Common myeloid progenitor, CD34-positive (primary cell): ENCODE measurements at regions not wholly inside any gene's neighbourhood (a gene's known extent, or its start where the extent isn't known, plus 50 kb on each side); places are given as distances from the start of the nearest gene placed in this dataset.
A peak's percentile ranks its signal among the peaks of the same experiment; 100 is the strongest.

Experiments used
- CTCF ChIA-PET: fragments of 350-600 bp; sonication (Branson Sonifier 250); formaldehyde crosslinking; loops from one replicate; lab custom pipeline; 2021; ENCODE audit warnings: antibody characterized with exemption; lab: Charles Lee
- POLR2A ChIA-PET: fragments of 350-600 bp; sonication (Branson Sonifier 250); formaldehyde crosslinking; loops from one replicate; lab custom pipeline; 2021; ENCODE audit warnings: antibody characterized with exemption; lab: Charles Lee
- DNase-seq, 3 donors: peaks; one replicate each; pipeline versions ENCODE4 v3.0.0 to v3.0.0-alpha.2; 2013
- H3K27ac ChIP-seq, 2 experiments: 1 replicate in 1 of 2; 2 replicates in 1 of 2; pipeline ENCODE4 v1.7.0; 2013; ENCODE audit warnings: inconsistent platforms in 2 of 2, low read length in 2 of 2, mild to moderate bottlenecking in 2 of 2, low read depth in 1 of 2, moderate library complexity in 1 of 2; ENCODE audit not compliant: severe bottlenecking in 2 of 2, insufficient read depth in 1 of 2, poor library complexity in 1 of 2
- H3K27me3 ChIP-seq, 5 experiments: replicated peaks in 2 of 5; 1 replicate in 3 of 5; 2 replicates in 2 of 5; pipeline versions ENCODE4 v1.6.1 to v1.7.0; 2013; ENCODE audit warnings: low read length in 4 of 5, mild to moderate bottlenecking in 2 of 5, moderate library complexity in 2 of 5, inconsistent platforms in 1 of 5; ENCODE audit not compliant: insufficient read depth in 5 of 5, control insufficient read depth in 4 of 5
- H3K36me3 ChIP-seq, 4 experiments: 1 replicate in 2 of 4; 2 replicates in 2 of 4; pipeline versions ENCODE4 v1.6.1 to v1.7.0; 2013; ENCODE audit warnings: low read length in 3 of 4, control low read depth in 1 of 4, mild to moderate bottlenecking in 1 of 4; ENCODE audit not compliant: control insufficient read depth in 4 of 4, insufficient read depth in 4 of 4
- H3K4me1 ChIP-seq, 4 experiments: 1 replicate in 3 of 4; 2 replicates in 1 of 4; pipeline versions ENCODE4 v1.6.1 to v1.7.1; 2013; ENCODE audit warnings: low read length in 3 of 4, mild to moderate bottlenecking in 3 of 4, control low read depth in 1 of 4, inconsistent platforms in 1 of 4, moderate library complexity in 1 of 4; ENCODE audit not compliant: control insufficient read depth in 4 of 4, insufficient read depth in 4 of 4; ENCODE audit errors: control extremely low read depth in 1 of 4
- H3K4me3 ChIP-seq, 7 experiments: 1 replicate in 4 of 7; 2 replicates in 3 of 7; pipeline versions ENCODE4 v1.5.1 to v1.7.0; 2013; ENCODE audit warnings: mild to moderate bottlenecking in 7 of 7, low read length in 6 of 7, moderate library complexity in 6 of 7, inconsistent platforms in 2 of 7, low read depth in 2 of 7, control low read depth in 1 of 7; ENCODE audit not compliant: insufficient read depth in 4 of 7, control insufficient read depth in 1 of 7; ENCODE audit errors: extremely low read depth in 1 of 7
- H3K9me3 ChIP-seq, 5 experiments: 1 replicate in 4 of 5; 2 replicates in 1 of 5; pipeline versions ENCODE4 v1.6.1 to v1.7.1; 2013; ENCODE audit warnings: low read length in 4 of 5, mild to moderate bottlenecking in 2 of 5, inconsistent platforms in 1 of 5, low read depth in 1 of 5, moderate library complexity in 1 of 5; ENCODE audit not compliant: control insufficient read depth in 4 of 5, insufficient read depth in 2 of 5; ENCODE audit errors: control extremely low read depth in 1 of 5
- WGBS: methylation state at CpG from one replicate; pipeline ENCODE4 v1.1.5; 2013; ENCODE audit not compliant: insufficient coverage; 5-methylcytosine and 5-hydroxymethylcytosine counted together

GRCh38 chr9:106560540-106560939, 302.4 kb upstream of the ZNF462 start:
- Histone ChIP-seq H3K27me3 (no peaks in the 10 kb centered on the region), H3K36me3 (no peaks in the 10 kb centered on the region), H3K4me3 (no peak overlapping the region), H3K27ac (no peak overlapping the region), H3K9me3 (no peaks in the 10 kb centered on the region), H3K4me1 (no peaks in the 10 kb centered on the region)
- POLR2A ChIA-PET: no interaction called here
- 100% methylated on average over 1 of the region's 1 CpG for WGBS
- no peak for DNase-seq
- CTCF ChIA-PET: no interaction called here

GRCh38 chr9:106575823-106576222, 287.1 kb upstream of the ZNF462 start:
- Histone ChIP-seq H3K9me3 (peaks cover 0 to 17% (median 4%) of the 10 kb centered on the region in 5 experiments), H3K4me1 (peaks cover 0 to 5% (median 2%) of the 10 kb centered on the region in 4 experiments), H3K4me3 (no peak overlapping the region), H3K27me3 (no peaks in the 10 kb centered on the region), H3K36me3 (no peaks in the 10 kb centered on the region), H3K27ac (no peak overlapping the region)
- ChIA-PET POLR2A (no interaction called here), CTCF (no interaction called here)
- no peak for DNase-seq
- WGBS: 98% methylated on average over 5 of the region's 5 CpGs

DNA sequence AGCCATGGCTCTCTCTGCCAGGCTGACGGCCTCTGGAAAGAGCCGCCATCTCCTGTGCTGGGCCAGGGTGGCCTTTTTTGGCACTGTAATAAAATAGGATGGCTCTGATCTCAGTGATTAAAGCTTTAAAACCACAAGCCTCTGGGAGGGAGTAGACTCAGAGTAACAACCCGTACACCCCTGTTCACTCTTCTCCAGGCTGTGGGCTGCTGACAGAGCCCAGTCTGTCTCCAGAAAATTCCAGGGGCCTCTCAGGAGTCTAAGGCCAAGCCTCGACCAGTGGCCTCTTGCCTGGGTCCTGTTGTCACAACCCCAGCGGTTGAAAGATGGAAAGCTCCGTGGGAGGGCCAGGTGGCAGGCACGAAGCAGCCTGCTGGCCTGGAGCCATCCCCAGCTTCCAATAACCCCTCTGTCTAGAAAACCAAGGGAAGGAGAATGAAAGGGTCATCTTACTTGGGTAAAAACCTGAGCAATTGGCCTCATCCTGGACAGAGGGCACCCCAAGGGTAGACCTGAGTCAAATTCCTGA, 286.7 kb upstream of the ZNF462 start:
- WGBS: 97% methylated on average over 6 of the region's 7 CpGs
- DNase-seq: no peak
- POLR2A ChIA-PET: no interaction called here
- CTCF ChIA-PET: no interaction called here
- Histone ChIP-seq H3K27ac (no peak overlapping the region), H3K4me1 (peaks cover 0 to 10% (median 3%) of the 10 kb centered on the region in 4 experiments), H3K9me3 (peaks cover 0 to 17% (median 4%) of the 10 kb centered on the region in 5 experiments), H3K36me3 (no peaks in the 10 kb centered on the region), H3K4me3 (no peak overlapping the region), H3K27me3 (no peaks in the 10 kb centered on the region)

DNA sequence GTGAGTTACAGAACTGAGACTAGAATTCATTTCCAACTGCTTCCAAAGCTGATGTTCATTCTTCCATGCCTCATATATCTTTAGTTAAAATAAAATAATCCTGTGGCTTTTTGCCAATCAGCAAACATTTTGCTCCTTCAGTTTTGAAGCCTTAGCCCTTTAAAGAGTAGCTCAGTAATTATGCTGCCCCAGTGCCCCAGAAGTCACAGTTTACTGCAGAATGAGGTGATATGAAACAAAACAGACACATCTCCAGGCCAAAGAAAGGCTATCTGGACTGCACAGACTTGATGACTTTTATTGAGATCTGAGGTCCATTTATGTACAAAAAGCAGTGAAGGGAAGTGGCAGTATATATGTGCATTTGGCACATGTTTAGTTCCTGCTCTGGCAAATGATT, 285.8 kb upstream of the ZNF462 start:
- POLR2A ChIA-PET: no interaction called here
- no peak overlapping the region for H3K27ac ChIP-seq

DNA sequence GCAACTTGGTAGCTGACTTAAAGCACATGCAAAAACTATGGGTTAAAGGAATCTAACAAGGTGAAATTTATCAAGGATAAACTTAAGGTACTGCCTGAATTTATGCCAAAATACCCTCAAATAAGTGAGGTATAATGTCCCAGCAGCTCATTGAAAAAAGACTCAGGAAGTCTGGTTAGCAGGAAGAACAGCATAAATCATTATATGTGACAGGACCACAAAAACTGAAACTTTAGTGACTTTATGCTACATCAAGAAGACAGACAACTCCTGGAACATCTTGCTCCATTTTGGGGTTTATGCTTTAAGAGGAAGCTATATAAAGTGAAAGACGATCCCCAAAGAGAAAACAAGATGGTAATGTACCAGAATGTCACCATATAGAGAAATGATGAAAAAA, 282.4 kb upstream of the ZNF462 start:
- WGBS: no CpG with 5 or more reads among the region's 1 CpG
- no peak overlapping the region for H3K27ac ChIP-seq
- CTCF ChIA-PET: interaction anchor here (1.0 kb wide), 1 partner anchor 10 kb away, joined by 3 read pairs; no protein-coding TSS in a partner anchor
- H3K4me1 ChIP-seq: peaks cover 0 to 11% (median 3%) of the 10 kb centered on the region in 4 experiments
- H3K4me3 ChIP-seq: no peak overlapping the region
- H3K36me3 ChIP-seq: no peaks in the 10 kb centered on the region
- peaks cover 0 to 17% (median 4%) of the 10 kb centered on the region in 5 experiments for H3K9me3 ChIP-seq
- POLR2A ChIA-PET: no interaction called here
- DNase-seq: peak; percentile 22 to 70 (median 57)
- no peaks in the 10 kb centered on the region for H3K27me3 ChIP-seq

More for the DNA sequence above, 285.8 kb upstream of the ZNF462 start:
- Histone ChIP-seq H3K4me3 (no peak overlapping the region), H3K4me1 (peaks cover 0 to 11% (median 3%) of the 10 kb centered on the region in 4 experiments), H3K36me3 (no peaks in the 10 kb centered on the region), H3K9me3 (peaks cover 0 to 20% (median 4%) of the 10 kb centered on the region in 5 experiments), H3K27me3 (no peaks in the 10 kb centered on the region)
- DNase-seq: no peak
- CTCF ChIA-PET: interaction anchor here (0.6 kb wide), 1 partner anchor 883 kb away, joined by 3 read pairs; no protein-coding TSS in a partner anchor

GRCh38 chr9:106581973-106582372, 281.0 kb upstream of the ZNF462 start:
- POLR2A ChIA-PET: no interaction called here
- H3K27me3 ChIP-seq: no peaks in the 10 kb centered on the region
- WGBS: 100% methylated on average over 5 of the region's 6 CpGs

DNA sequence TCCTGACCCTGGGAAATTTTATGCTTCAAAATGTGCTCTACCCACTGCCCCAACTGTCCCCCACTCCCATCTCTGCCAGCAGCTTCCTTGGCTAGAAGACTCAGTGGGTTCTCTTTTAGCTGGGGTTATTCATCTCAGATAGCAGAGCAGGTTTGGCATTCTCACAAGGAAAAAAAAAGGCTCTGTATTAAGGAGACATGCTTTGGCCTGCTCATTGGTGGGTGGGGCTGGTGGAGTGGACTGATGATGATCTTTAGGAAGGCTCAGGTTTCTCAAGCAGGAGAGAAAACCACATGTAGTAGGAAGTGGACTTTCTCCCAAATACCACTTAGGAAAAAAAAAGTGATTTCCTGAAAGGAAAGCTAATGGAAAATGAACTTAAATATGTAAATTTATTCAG, 279.2 kb upstream of the ZNF462 start:
- Histone ChIP-seq H3K4me1 (peaks cover 0 to 11% (median 3%) of the 10 kb centered on the region in 4 experiments), H3K27ac (no peak overlapping the region), H3K4me3 (no peak overlapping the region), H3K27me3 (no peaks in the 10 kb centered on the region), H3K9me3 (peaks cover 0 to 8% (median 0%) of the 10 kb centered on the region in 5 experiments), H3K36me3 (no peaks in the 10 kb centered on the region)
- no peak for DNase-seq
- ChIA-PET POLR2A (no interaction called here), CTCF (interaction anchor here (1.5 kb wide), 1 partner anchor 299 kb away, joined by 5 read pairs; no protein-coding TSS in a partner anchor)

More at GRCh38 chr9:106581973-106582372, 281.0 kb upstream of the ZNF462 start:
- Histone ChIP-seq H3K9me3 (peaks cover 0 to 17% (median 4%) of the 10 kb centered on the region in 5 experiments), H3K4me1 (peaks cover 0 to 11% (median 3%) of the 10 kb centered on the region in 4 experiments), H3K4me3 (no peak overlapping the region), H3K27ac (no peak overlapping the region), H3K36me3 (no peaks in the 10 kb centered on the region)
- DNase-seq: no peak
- CTCF ChIA-PET: no interaction called here
